Liver (tissue), 3 donors: ENCODE measurements at regions not wholly inside any gene's neighbourhood (a gene's known extent, or its start where the extent isn't known, plus 50 kb on each side); places are given as distances from the start of the nearest gene placed in this dataset.

Source experiments
- CTCF ChIP-seq: fragments of 150-350 bp; IDR thresholded peaks from 2 replicates; pipeline ENCODE4 v1.5.1; 2017; ENCODE audit warnings: improper control_type of control experiment, low read depth, low read length; ENCODE audit not compliant: missing input control
- GABPA ChIP-seq, 2 donors: IDR thresholded peaks in 1 of 2; conservative IDR thresholded peaks in 1 of 2; 2 replicates each; pipeline ENCODE4 v1.6.1; 2016; ENCODE audit warnings: antibody characterized with exemption in 2 of 2, mild to moderate bottlenecking in 1 of 2, moderate library complexity in 1 of 2
- MAX ChIP-seq: IDR thresholded peaks from 2 replicates; pipeline ENCODE4 v1.6.1; 2016; ENCODE audit warnings: antibody characterized with exemption
- NR2F2 ChIP-seq: IDR thresholded peaks from 2 replicates; pipeline ENCODE4 v1.6.1; 2016; ENCODE audit warnings: antibody characterized with exemption
- RAD21 ChIP-seq, 2 donors: IDR thresholded peaks; 2 replicates each; pipeline ENCODE4 v1.6.1; 2016; ENCODE audit warnings: antibody characterized with exemption in 2 of 2, mild to moderate bottlenecking in 2 of 2
- REST ChIP-seq: IDR thresholded peaks from 2 replicates; pipeline ENCODE4 v1.6.1; 2016; ENCODE audit warnings: antibody characterized with exemption, mild to moderate bottlenecking
- TAF1 ChIP-seq: conservative IDR thresholded peaks from 2 replicates; pipeline ENCODE4 v1.6.1; 2016; ENCODE audit warnings: antibody characterized with exemption, mild to moderate bottlenecking
- YY1 ChIP-seq: IDR thresholded peaks from 2 replicates; pipeline ENCODE4 v1.6.1; 2016; ENCODE audit warnings: antibody characterized with exemption, mild to moderate bottlenecking
- ZBTB33 ChIP-seq: IDR thresholded peaks from 2 replicates; pipeline ENCODE4 v1.6.1; 2016; ENCODE audit warnings: antibody characterized with exemption
- donor health status: healthy.
- donor health status: healthy.

GRCh38 chr1:47547753-47548573 is 110.1 kb downstream of the FOXD2 start:
- TF ChIP-seq CTCF (no peak), TAF1 (no peak), REST (no peak), MAX (no peak), RAD21 (IDR thresholded peaks at IDR 0.05) (no peak), YY1 (no peak), NR2F2 (no peak), ZBTB33 (no peak), GABPA (IDR thresholded peaks at IDR 0.05 in 1 of 2, conservative IDR thresholded peaks at IDR 0.05 in 1 of 2) (no peak)
